Spleen (tissue), 11 donors: ENCODE measurements at regions not wholly inside any gene's neighbourhood (a gene's known extent, or its start where the extent isn't known, plus 50 kb on each side); places are given as distances from the start of the nearest gene placed in this dataset.

Source experiments
- DNase-seq: peaks from one replicate; pipeline ENCODE4 v3.0.0-alpha.2; 2020
- H3K27ac ChIP-seq, 8 donors: fragments of 200-600 bp; sonication (generic) in 7 of 8; 1 replicate in 4 of 8; 2 replicates in 4 of 8; pipeline versions ENCODE4 v1.5.0 to v1.8.0; 2016 to 2021; ENCODE audit warnings: inconsistent platforms in 4 of 8, mild to moderate bottlenecking in 4 of 8, moderate library complexity in 1 of 8
- H3K27me3 ChIP-seq, 7 donors: fragments of 200-600 bp; sonication (generic) in 6 of 7; replicated peaks in 1 of 7; 1 replicate in 4 of 7; 2 replicates in 3 of 7; pipeline versions ENCODE4 v1.5.0 to v1.8.0; 2016 to 2021; ENCODE audit warnings: inconsistent platforms in 3 of 7, mild to moderate bottlenecking in 1 of 7
- H3K36me3 ChIP-seq, 6 donors: fragments of 200-600 bp; sonication (generic) in 5 of 6; 1 replicate in 4 of 6; 2 replicates in 2 of 6; pipeline versions ENCODE4 v1.5.0 to v1.8.0; 2016 to 2021; ENCODE audit warnings: inconsistent platforms in 2 of 6
- H3K4me1 ChIP-seq, 6 donors: fragments of 200-600 bp; sonication (generic) in 5 of 6; 1 replicate in 3 of 6; 2 replicates in 3 of 6; pipeline versions ENCODE4 v1.5.0 to v1.8.0; 2016 to 2021; ENCODE audit warnings: inconsistent platforms in 3 of 6
- H3K4me3 ChIP-seq, 8 donors: fragments of 200-600 bp; sonication (generic) in 7 of 8; 1 replicate in 4 of 8; 2 replicates in 4 of 8; pipeline versions ENCODE4 v1.5.0 to v1.8.0; 2016 to 2021; ENCODE audit warnings: inconsistent platforms in 4 of 8, mild to moderate bottlenecking in 4 of 8, moderate library complexity in 2 of 8
- H3K9me3 ChIP-seq, 8 donors: fragments of 200-600 bp; sonication (generic) in 7 of 8; 1 replicate in 4 of 8; 2 replicates in 4 of 8; pipeline versions ENCODE4 v1.5.0 to v1.8.0; 2016 to 2021; ENCODE audit warnings: inconsistent platforms in 4 of 8
- POLR2A ChIP-seq, 3 donors: fragments of 450-650 bp; IDR thresholded peaks; one replicate each; pipeline ENCODE4 v1.5.1; 2017; ENCODE audit warnings: antibody characterized with exemption in 3 of 3, mild to moderate bottlenecking in 1 of 3
- POLR2AphosphoS5 ChIP-seq, 3 donors: sonication (generic); formaldehyde crosslinking; IDR thresholded peaks; one replicate each; pipeline ENCODE4 v1.5.1; 2017; ENCODE audit warnings: antibody characterized with exemption in 3 of 3
- WGBS, 5 donors: extraction: QIAGEN DNeasy Blood & Tissue Kit in 3 of 5; methylation state at CpG; one replicate each; pipeline versions ENCODE4 v1.1.5 to v1.1.7; 2013 to 2018; 5-methylcytosine and 5-hydroxymethylcytosine counted together
- intact Hi-C: fragments of 100-400 bp; cut with DNase I; formaldehyde crosslinking; loops from one replicate; pipeline ENCODE4 v1.15.0; 2023; ENCODE audit warnings: low total_unique reads
- TF ChIP-seq, protein P1 (sequence below), 11 experiments: fragments of 200-600 bp in 7 of 11; fragments of 450-650 bp in 4 of 11; sonication (generic) in 4 of 11; IDR thresholded peaks in 8 of 11; conservative IDR thresholded peaks in 3 of 11; 1 replicate in 7 of 11; 2 replicates in 4 of 11; pipeline versions ENCODE4 v1.4.0 to v1.8.0; 2016 to 2021; ENCODE audit warnings: antibody characterized with exemption in 11 of 11, inconsistent platforms in 4 of 11, mild to moderate bottlenecking in 1 of 11
- donor health status: healthy with polysubstance abuse.
- donor health status: DM: no; HTN: no; CAD: no; lungs with moderate emphysema.
- donor health status: DM: no; HTN: no; CAD: no.
- donor health status: Bipolar disorder and iron deficiency.
- donor health status: healthy.
- donor health status: DM: no; HTN: no; CAD: no.
- donor health status: DM: yes; HTN: yes; CAD: no.

DNA sequence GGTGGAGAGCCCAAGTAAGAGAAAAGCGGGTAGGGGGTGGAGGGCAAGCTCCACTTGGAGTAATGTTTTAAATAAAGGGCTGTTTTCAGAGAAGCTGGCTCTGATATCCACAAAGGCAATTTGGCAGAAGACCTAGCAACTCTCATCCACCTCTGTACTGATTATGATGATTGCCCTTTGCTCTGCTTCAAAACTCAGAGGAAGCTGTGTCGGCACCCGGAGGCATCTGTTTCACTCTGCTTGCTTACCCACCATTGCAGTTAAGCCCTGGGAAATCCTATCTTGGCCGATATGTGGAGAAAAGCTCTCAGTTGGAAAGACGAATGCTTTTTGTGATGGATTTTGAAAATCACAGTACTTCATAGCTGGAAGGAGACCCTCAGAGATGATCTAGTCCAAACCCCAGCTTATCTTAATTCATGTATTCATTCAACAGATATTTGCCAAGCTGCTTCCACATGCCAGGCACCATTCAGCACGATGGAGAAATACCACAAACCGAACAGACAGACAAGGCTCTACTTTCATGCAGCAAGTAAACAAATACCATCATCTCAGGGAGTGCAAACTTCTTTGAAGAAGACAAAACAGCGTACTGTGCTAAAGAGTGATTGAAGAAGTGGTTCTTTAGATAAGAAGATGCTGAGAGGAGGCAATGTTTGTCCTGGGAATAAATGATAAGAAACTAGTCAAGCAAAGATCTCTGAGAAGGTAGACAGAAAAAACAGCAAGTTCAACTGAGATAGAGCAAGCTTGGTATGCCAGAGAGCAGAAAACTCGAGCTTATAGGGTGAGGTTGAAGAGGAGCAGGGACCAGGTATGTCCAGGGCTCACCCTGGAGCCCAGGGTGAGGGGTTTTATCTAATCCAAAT is 140.4 kb upstream of the SPDL1 start:
- H3K27ac ChIP-seq: no peak overlapping the region
- WGBS, 5 donors: 62 to 74% (median 73%) methylated on average over 9 of the region's 9 CpGs
- H3K4me1 ChIP-seq: no peaks in the 10 kb centered on the region
- no peaks in the 10 kb centered on the region for H3K36me3 ChIP-seq
- peaks cover 0 to 10% (median 0%) of the 10 kb centered on the region in 7 donors for H3K27me3 ChIP-seq
- DNase-seq: no peak
- intact Hi-C loops: no loop called here
- H3K9me3 ChIP-seq: no peaks in the 10 kb centered on the region
- TF ChIP-seq, protein P1, sequence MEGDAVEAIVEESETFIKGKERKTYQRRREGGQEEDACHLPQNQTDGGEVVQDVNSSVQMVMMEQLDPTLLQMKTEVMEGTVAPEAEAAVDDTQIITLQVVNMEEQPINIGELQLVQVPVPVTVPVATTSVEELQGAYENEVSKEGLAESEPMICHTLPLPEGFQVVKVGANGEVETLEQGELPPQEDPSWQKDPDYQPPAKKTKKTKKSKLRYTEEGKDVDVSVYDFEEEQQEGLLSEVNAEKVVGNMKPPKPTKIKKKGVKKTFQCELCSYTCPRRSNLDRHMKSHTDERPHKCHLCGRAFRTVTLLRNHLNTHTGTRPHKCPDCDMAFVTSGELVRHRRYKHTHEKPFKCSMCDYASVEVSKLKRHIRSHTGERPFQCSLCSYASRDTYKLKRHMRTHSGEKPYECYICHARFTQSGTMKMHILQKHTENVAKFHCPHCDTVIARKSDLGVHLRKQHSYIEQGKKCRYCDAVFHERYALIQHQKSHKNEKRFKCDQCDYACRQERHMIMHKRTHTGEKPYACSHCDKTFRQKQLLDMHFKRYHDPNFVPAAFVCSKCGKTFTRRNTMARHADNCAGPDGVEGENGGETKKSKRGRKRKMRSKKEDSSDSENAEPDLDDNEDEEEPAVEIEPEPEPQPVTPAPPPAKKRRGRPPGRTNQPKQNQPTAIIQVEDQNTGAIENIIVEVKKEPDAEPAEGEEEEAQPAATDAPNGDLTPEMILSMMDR (IDR thresholded peaks at IDR 0.05 in 8 of 11, conservative IDR thresholded peaks at IDR 0.05 in 3 of 11): no peak
- no peak for TF ChIP-seq POLR2AphosphoS5 (IDR thresholded peaks at IDR 0.05)
- H3K4me3 ChIP-seq: no peak overlapping the region

DNA sequence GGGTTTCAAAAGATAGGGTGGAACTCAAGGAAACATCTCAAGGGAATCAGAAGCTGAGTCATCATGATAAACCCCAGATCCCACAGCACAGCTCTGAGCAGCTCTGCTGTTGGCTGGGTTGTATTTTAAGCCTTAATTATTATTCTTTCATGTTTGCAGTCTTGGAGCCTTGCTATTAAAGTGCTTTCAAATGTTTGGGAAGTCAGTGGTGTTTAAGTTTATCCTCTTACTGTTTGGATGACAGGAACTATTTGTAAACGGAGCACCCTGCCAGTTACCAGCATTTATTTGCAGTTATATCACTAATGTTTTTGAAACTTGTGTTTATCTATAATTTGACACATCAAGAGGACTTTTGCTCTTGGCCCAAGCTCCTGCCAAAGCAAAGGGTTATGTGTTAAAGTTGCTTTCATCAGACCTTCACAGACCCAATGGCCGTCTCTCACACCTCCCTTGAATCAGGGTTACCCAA is 141.1 kb upstream of the SPDL1 start:
- H3K27me3 ChIP-seq: peaks cover 0 to 10% (median 0%) of the 10 kb centered on the region in 7 donors
- H3K9me3 ChIP-seq: no peaks in the 10 kb centered on the region
- no peak for TF ChIP-seq POLR2AphosphoS5 (IDR thresholded peaks at IDR 0.05)
- TF ChIP-seq, protein P1 (IDR thresholded peaks at IDR 0.05 in 8 of 11, conservative IDR thresholded peaks at IDR 0.05 in 3 of 11): no peak
- intact Hi-C loops: no loop called here
- WGBS, 5 donors: 51 to 72% (median 58%) methylated on average over 2 of the region's 2 CpGs
- no peaks in the 10 kb centered on the region for H3K36me3 ChIP-seq
- H3K4me3 ChIP-seq: no peak overlapping the region
- DNase-seq: no peak
- H3K27ac ChIP-seq: no peak overlapping the region
- H3K4me1 ChIP-seq: no peaks in the 10 kb centered on the region

DNA sequence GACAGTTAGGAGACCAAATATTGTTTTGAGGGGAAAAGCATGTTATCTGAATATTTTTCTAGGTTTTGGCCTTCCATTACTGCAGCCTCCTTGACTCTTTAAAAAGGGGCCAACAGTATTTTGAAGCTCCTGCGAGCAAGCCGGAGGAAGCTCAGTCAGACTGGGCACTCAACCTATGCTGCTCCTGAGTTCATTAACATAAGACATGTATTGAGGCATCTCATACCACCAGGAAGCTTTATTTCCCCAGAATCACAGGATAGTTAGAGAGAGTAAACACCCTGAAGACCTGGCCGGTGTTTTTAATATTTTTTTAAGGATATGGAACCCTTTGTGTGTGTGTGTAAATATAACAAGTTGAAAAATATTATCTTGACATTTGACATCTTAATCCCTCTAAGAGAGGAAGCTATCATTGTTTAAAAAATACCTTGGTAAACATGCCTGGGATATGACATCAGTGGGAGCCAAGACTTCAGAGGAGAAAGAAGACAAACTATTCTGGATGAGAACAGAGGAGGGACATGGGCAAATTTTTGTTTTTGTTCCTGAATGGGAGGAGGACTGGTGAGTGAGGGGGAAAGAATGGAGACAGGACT is 139.3 kb upstream of the SLIT3 start:
- H3K27ac ChIP-seq: no peak overlapping the region
- DNase-seq: no peak
- H3K36me3 ChIP-seq: no peaks in the 10 kb centered on the region
- TF ChIP-seq POLR2AphosphoS5 (IDR thresholded peaks at IDR 0.05): no peak
- TF ChIP-seq POLR2A (IDR thresholded peaks at IDR 0.05): no peak
- TF ChIP-seq, protein P1 (IDR thresholded peaks at IDR 0.05 in 8 of 11, conservative IDR thresholded peaks at IDR 0.05 in 3 of 11): no peak
- no peaks in the 10 kb centered on the region for H3K4me1 ChIP-seq
- H3K27me3 ChIP-seq: peaks cover 0 to 10% (median 0%) of the 10 kb centered on the region in 7 donors
- WGBS, 5 donors: 54 to 71% (median 68%) methylated on average over 3 of the region's 3 CpGs
- H3K4me3 ChIP-seq: no peak overlapping the region
- H3K9me3 ChIP-seq: no peaks in the 10 kb centered on the region
- intact Hi-C loops: no loop called here

DNA sequence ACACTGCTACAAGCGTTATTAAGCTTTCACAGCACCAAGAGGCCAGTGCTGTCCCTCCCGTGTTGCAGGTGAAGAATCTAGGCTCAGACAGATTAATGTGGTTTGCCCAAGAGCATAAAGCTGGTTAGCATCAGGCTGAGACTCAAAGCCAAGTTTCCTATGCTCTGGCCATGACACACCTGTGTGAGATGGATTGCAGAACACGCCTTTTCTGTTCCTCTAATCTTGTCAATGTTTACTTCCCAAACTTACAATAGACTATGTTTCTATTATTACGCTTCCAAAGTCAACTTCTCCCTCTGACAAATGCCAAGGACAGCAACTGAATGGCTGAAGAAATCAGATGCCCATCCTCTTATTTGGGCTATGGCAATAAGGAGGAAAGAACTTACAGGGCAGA is 138.4 kb upstream of the SLIT3 start:
- Histone ChIP-seq H3K4me1 (no peaks in the 10 kb centered on the region), H3K36me3 (no peaks in the 10 kb centered on the region), H3K4me3 (no peak overlapping the region), H3K9me3 (no peaks in the 10 kb centered on the region), H3K27ac (no peak overlapping the region), H3K27me3 (peaks cover 0 to 10% (median 0%) of the 10 kb centered on the region in 7 donors)
- DNase-seq: no peak
- no peak for TF ChIP-seq POLR2AphosphoS5 (IDR thresholded peaks at IDR 0.05)
- intact Hi-C loops: no loop called here
- 77 to 89% (median 86%) methylated on average over 4 of the region's 4 CpGs for WGBS, 5 donors
